GM18870 (cell line): ENCODE measurements at regions not wholly inside any gene's neighbourhood (a gene's known extent, or its start where the extent isn't known, plus 50 kb on each side); places are given as distances from the start of the nearest gene placed in this dataset.
"Not testable (repeated sequence)": the region's sequence is repeated elsewhere in the genome, so short reads cannot be mapped to it uniquely, and the experiment has no call there.

Source experiments
- ATAC-seq: cut with Tn5 transposase; IDR thresholded peaks from one replicate; pipeline ENCODE4 v1.9.1; 2021; ENCODE audit warnings: moderate library complexity; ENCODE audit not compliant: unreplicated experiment

DNA sequence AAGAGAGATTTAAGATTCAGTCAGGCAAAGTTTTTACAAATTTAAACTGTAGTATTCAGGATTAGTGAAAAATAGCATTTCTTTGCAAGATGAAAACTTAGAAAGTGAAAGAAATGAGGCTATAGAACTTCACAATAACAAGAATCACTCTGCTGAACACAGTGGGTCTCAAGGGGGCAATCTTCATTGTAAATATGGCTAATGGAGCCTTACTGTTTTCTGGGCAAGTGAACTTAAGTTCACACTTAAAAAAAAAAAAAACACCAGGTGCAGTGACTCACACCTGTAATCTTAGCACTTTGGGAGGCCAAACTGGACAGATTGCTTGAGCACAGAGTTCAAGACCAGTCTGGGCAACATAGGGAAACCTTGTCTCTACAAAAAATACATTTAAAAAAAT lies 175.9 kb upstream of the SNX2 start:
- no peak for ATAC-seq

DNA sequence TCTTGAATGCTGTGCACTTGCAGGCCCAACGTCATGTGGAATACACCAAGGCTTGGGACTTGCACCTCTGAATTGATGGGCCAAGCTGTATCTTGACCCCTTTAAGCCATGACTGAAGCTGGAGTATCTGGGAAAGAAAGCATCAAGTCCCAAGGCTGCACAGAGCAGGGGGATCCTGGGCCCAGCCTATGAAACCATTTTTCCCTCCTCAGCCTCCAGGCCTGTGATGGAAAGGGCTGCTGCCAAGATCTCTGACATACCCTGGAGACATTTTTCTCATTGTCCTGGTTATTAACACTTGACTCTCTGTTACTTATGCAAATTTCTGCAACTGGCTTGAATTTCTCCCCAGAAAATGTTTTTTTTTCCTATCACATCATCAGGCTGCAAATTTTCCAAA lies 174.0 kb upstream of the SNX2 start:
- ATAC-seq: no peak

DNA sequence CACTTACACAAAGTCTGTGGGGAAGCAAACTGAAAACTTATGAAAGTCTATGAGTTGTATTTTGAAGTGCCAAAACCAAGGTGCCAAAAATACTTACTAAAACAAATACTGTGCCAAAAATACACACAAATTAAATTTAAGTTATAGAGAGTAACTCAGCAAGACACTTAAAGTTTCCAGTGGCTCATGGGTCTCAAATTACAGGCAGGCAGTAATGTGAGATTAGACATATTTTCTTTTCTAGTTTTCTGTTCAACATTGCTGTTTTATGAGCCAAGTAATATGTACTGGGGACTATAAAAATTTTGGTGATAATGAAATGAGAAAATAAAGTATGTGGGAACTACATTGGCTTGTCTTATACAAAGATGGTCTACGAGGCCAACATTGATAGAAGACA lies 172.2 kb upstream of the SNX2 start:
- ATAC-seq: no peak

DNA sequence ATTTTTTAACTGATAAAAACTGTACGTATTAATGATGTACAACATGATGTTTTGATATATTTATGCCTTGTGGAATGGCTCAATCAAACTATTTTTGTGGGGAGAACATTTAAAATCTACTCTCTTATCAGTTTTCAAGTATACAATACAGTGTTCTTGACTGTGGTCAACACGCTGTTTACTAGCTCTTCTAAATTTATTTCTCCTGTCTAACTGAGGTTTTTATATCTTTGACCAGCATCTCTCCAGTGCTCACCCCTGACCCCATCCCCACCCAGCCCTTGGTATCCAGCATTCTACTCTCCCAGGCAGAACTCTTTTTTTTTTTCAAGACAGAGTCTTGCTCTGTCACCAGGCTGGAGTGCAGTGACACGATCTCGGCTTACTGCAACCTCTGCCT lies 169.6 kb upstream of the SNX2 start:
- no peak for ATAC-seq

DNA sequence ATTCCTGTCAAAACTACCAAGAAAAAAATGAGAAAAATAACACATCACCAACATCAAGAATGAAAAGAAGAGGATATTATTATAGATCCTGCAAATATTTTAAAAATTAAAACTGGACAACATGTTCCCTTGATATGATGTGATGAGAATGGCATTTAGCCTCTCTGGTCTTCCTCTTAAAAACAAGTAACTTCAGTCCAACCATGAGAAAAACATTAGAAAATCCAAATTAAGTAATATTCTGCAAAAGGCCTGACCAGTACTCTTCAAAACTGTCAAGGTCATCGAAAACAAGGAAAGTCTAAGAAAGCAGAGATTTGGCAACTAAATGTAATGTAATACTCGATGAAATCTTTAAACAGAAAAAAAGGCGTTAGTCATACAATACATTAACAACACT lies 167.1 kb upstream of the SNX2 start:
- ATAC-seq: no peak

DNA sequence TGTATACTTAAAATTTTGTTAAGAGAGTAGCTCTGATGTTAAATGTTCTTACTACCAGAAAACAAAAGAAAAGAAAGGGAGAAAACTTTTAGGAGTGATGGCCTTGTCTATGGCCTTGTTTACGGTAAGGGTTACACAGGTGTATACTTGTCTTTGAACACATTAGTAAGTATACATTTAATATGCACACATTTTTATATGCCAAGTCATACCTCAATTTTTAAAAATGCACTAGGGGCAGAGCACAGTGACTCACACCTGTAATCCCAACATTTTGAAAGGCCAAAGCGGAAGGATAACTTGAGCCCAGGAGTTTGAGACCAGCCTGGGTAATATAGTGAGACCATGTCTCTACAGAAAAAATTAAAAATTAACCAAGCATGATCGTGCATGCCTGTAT lies 166.7 kb upstream of the SNX2 start:
- no peak for ATAC-seq

DNA sequence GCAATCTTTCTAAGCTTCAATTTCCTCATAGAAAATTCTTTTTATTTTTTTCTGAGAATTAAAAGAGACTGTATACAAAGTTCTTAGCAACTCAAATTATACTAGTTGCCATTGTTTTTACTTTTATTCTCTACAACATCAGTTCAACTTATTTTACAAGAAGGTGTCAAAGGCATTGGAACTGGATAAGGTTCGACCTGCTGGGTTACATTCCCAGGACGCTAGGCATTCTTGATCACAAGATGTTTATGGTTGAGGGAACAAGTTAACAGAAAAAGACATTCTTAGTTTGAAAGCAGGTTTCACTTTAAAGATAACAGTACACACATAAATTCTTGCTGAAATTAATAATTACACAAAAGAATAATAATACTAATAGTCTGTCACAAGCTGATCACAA lies 163.5 kb upstream of the SNX2 start:
- no peak for ATAC-seq

DNA sequence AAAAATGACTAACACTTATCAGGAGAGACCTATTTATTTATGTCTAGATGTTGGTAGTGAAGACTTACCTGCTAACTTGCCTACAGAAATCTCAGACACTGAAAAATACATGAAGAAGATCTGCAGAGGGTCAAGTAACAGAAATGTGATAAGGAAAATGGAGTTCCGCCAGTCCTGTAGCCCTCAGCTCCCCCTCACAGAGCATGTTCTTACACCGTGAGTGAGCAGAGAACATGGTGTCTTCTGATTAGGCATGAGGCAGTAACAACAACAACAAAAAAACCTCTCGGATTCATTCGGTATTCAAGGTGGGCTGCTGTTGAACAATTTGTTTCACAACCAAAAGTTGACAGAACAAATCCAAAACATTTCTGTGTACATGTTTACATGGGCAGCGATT lies 162.0 kb upstream of the SNX2 start:
- ATAC-seq: no peak

DNA sequence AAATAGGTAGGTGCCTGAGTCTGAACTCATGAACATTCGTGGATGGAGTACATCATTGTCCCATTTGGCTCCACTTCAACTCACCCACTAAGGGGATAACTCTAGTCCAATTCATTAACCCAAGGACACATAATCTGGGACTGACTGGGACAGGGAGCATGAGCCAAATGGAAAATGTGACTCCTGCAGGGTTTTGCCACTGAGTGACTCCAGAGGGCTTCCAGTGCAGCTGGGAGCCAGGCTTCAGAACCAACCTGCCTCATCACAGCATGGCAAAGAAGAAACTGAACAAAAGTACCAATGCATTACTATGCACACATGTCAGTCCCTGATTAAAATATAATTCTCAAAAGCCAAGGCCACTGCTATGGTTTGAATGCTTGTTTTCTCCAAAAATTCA lies 159.7 kb upstream of the SNX2 start:
- ATAC-seq: no peak

DNA sequence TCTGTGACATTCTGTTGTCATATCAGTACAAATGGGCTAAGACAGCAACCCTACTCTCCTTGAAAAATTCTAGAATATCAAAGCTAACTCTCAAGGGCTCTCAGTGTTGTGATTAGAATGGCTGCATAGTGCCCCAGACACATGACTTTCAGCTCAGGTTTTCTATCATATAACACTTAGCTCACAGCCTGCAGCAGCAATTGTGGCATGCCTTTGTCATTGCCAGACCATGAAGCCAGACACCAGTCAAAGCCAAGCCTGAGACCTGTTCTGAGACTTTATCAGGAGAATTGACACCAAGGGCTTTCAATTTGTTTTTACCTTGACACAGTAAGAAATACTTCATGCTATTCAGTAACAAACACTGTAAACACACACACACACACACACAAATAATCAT lies 159.0 kb upstream of the SNX2 start:
- no peak for ATAC-seq

DNA sequence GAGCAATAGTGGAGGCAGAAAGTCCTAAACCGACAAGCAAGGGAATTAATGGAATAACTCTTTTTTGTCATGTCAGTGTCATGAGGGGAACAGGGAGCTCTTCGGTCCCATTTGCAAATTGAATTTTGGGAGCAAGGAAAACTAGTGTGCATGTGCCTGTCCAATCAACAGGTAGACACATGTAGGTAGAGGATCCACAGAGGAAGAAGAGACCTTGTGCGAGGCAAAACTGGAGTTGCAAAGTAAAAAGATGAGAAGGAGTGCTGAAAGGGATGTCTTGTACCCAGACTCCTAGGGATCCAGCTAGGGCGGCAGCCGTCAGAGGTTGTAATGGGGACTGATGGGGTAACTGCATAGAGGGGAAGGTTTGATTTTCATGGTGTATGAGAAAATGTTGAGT lies 156.8 kb upstream of the SNX2 start:
- not testable (repeated sequence) for ATAC-seq

DNA sequence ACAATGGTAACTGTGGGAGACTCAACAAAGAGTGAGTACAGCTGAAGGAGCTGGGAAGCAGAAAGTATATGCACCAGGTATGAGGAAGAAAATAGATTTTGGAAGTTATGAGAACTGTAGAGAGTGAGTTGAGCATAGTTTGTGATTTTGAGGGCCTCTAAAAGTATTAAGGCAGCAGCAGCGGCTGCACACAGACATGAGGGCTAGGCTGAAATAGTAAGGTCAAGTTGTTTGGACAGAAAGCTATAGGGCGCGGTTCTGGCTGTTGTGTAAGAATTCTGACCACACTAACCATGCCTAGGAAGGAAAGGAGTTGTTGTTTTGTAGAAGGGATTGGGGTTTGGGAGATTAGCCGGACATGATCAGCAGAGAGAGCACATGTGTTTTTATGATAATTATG lies 154.1 kb upstream of the SNX2 start:
- not testable (repeated sequence) for ATAC-seq

DNA sequence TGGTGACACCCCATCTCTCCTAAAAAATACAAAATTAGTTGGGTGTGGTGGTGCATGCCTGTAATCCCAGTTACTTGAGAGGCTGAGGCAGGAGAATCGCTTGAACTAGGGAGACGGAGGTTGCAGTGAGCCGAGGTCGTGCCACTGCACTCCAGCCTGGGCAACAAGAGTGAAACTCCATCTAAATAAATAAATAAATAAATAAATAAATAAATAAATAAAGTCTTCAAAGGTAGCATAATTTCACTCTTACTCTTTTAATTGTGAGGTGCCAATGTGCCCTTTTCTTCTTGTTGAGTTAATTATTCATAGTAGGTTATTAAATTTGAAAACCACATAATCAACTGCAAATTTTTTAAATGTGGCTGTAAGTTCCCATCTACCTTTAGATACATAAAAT lies 146.2 kb upstream of the SNX2 start:
- not testable (repeated sequence) for ATAC-seq

DNA sequence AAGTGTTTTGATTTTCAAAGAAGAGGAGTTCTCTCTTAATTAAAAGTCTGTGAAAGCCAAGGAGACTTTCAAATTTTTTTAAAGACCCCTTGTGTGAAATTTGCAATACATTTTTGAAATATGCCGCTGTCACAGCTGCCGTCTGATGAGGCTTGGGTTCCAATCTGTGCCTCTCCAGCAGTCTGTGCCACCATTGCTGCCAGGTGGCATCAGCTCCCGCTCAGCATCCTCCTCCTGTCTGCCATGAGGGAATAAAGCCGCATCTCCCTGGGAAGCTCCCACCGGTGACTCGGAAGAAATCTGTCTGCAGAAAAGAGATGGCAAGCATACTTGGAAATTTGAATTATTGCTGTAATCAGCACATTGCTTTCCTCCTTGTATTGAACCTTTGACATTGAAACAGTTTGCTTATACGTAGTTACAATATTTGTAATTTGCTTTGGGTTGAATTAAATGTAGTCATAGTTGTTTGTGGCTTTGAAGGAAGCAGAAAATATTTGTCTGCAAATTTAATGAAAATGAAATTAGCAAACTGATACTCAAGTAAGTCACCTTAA lies 145.7 kb upstream of the SNX2 start:
- ATAC-seq: no peak

DNA sequence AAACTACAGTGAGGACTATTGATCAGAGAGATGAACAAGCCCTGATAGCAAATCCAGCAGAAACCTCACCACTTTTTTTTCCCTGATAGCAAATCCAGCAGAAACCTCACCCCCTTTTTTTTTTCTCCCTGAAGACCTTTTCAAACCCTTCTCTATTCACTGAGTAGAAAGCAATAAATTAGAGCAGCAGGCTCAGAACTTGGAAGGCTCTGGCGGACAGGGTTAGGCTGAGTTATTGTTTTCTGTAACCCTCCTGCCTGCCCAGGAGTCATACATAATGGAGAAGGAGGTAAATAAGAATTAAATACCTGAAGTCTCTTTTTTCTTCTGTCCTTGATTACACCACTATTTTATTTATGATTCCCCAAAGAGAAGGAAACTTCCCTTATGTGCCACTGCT lies 136.3 kb upstream of the SNX2 start:
- no peak for ATAC-seq

DNA sequence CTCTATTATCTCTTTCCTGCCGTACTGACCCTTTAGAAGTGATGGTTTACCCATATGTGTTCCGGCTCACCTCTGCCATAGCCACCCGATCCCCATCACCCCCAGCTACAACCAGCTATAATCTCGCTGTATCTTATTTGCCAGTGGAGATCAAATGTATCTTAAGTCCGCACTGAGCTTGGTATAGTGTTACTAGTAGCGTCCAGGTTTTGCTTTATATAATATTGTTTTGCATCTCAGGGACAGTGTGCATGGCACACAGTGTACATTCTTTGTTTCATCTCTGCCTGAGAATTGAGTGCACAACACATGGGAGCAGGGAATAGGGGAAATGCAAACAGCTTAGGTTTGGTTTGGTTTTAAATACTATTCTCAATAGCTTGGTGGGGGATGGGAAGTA lies 135.8 kb upstream of the SNX2 start:
- no peak for ATAC-seq

DNA sequence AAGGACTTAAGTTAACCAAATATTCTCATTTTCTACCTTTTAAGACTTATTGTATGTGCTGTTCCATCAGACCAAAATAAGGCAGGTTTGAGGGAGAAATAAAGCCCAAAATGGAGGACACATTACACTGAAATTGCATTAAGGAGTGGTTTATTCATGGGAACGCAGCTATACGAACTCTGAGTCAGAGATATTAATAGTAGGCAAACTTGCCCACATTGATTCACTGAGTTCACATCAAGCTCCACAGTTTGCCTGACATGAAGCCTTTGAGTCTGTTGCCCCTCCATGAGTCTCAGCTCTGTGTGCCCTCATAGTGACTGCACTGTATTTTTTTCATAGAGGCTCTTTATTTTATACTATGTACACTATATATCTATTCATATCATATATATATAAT lies 135.0 kb upstream of the SNX2 start:
- no peak for ATAC-seq

DNA sequence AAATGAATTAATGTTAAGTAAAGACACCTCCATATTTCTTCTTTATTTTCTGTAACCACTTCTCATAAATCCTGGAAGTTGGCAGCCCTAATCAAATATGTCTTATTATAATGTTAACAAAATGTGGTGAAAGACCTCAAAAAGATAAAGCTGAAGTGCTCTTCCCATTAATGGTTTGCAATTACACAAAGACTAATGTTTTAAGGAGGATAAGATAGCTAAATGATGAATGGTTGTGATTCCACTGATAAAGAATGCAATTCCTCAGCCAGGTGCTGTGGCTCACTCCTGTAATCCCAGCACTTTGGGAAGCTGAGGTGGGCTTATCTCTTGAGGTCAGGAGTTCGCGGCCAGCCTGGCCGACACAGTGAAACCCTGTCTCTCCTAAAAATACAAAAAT lies 125.8 kb upstream of the SNX2 start:
- no peak for ATAC-seq

DNA sequence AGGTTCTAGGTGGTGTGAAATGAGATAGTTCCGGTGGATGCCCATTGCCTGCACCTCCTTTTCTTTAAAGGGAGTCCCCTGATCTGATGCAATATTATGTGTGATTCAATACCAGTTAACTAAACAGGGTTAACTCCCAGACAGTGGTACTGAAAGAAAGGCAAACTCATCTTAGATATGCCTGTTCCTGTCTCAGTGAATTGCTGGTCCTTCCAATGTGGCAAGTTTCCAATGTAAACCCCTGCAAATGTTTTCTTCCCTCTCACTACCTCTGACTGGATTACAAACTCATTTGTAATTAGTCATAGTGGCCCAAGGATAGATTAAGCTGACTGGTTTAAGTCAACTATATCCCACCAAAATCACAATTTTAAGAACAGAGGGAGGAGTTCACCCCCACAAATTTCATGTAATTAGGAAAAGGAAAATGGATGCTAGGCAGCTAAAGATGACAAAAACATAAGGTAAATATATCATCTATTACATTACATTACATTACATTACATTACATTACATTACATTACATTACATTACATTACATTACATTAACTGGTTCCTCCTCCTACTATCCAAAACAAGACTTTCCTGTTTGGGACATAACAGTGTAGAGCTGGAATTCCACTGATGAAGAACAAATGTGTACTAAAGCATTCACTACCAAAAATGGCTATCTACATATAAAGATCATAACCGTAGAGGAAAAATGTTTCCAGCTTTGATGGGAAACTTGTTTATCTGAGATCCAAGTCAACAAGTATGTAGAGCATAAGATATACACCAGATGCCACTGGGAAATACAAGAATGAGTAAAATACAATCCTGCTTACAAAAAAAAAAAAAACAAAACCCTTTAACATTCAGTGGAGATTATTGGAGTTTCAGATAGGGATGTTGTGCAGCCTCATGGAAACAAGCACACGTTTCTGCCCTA lies 121.5 kb upstream of the SNX2 start:
- no peak for ATAC-seq

DNA sequence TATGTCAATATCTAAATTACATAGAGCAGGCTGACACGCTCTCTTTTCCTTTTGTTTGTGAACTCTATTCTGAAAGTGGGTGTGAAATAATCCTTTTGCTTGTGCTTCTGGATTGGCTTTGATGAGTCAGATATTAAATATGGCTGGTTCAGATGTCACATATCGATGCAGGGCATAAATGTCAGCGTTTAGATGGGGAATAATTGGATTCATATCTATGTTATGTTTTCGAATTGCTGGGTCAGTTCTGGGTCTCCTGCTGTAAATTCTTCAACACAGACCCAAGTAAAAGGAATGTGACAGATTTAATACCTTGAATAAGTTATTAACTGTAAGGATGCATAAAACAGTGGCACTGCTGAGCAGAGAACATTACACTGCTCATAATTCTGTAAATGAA lies 118.7 kb upstream of the SNX2 start:
- ATAC-seq: no peak

DNA sequence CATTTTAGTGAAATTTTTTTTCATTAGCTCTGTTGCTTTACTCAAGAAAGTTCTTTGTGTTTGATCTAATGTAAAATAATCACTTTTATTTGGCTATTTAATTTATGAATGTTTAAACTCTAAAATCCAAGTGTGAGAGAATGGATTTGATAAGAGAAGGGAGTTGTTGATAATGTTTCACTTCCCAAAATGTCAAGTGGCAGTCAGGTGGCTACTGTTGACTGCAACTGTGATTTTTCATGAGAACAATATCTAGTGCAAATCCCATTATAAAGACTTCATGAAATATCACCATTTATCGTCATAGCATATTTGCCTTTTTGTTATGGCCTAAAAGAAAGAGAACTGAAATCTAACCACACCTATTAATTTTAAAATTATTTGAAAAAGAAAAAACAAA lies 118.3 kb upstream of the SNX2 start:
- no peak for ATAC-seq

DNA sequence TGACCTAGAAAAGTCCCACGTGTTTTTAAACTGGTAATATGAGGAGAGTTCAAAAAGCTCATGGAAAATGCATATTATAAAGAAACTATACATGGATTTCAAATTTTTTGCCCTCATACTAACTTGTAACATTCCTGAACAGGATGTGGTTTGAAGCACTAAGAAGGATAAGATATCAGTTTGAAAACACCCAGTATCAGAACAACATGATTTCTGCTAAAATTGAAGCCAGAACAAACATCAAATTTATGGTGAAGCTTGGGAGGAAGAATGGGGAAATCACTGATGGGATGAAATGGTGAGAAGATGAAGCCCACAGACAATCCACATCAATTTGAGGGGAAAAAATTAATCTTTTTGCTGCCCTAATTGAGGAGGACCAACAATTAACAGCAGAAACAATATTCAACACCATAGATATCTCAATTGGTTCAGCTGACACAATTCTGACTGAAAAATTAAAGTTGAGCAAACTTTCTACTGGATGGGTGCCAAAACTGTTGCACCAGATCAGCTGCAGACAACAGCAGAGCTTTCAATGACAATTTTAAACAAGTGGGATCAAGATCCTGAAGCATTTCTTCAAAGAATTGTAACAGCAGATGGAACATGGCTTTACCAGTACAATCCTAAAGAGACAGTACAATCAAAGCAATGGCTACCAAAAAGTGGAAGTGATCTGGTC lies 113.2 kb upstream of the SNX2 start:
- no peak for ATAC-seq
